GM23248 (cell line): ENCODE measurements at regions not wholly inside any gene's neighbourhood (a gene's known extent, or its start where the extent isn't known, plus 50 kb on each side); places are given as distances from the start of the nearest gene placed in this dataset.
"Not testable (repeated sequence)": the region's sequence is repeated elsewhere in the genome, so short reads cannot be mapped to it uniquely, and the experiment has no call there.

Experiments
- DNase-seq: peaks from one replicate; pipeline ENCODE4 v3.0.0-alpha.2; 2015
- H2AFZ ChIP-seq: fragments of 200-600 bp; sonication (generic); 2 replicates; pipeline ENCODE4 v1.6.1; 2016; ENCODE audit warnings: antibody characterized with exemption
- H3F3A ChIP-seq: fragments of 200-600 bp; sonication (generic); 2 replicates; pipeline ENCODE4 v1.6.1; 2016; ENCODE audit warnings: mild to moderate bottlenecking, antibody characterized with exemption, mixed run types; ENCODE audit not compliant: insufficient read depth
- H3K27ac ChIP-seq: fragments of 200-600 bp; sonication (generic); 2 replicates; pipeline ENCODE4 v1.5.1; 2016; ENCODE audit warnings: mild to moderate bottlenecking
- H3K27me3 ChIP-seq: fragments of 200-600 bp; sonication (generic); replicated peaks from 2 replicates; pipeline ENCODE4 v1.6.1; 2016; ENCODE audit warnings: mild to moderate bottlenecking; ENCODE audit not compliant: insufficient read depth
- H3K36me3 ChIP-seq: fragments of 200-600 bp; sonication (generic); 2 replicates; pipeline ENCODE4 v1.6.1; 2016; ENCODE audit warnings: low read depth, mild to moderate bottlenecking
- H3K4me1 ChIP-seq: fragments of 200-600 bp; sonication (generic); 2 replicates; pipeline ENCODE4 v1.6.1; 2016; ENCODE audit warnings: mild to moderate bottlenecking; ENCODE audit not compliant: insufficient read depth
- H3K4me2 ChIP-seq: fragments of 200-600 bp; sonication (generic); one replicate; pipeline ENCODE4 v1.6.1; 2016; ENCODE audit warnings: mild to moderate bottlenecking; ENCODE audit not compliant: unreplicated experiment
- H3K4me3 ChIP-seq: fragments of 200-600 bp; sonication (generic); 2 replicates; pipeline ENCODE4 v1.5.1; 2016; ENCODE audit warnings: mild to moderate bottlenecking
- H3K79me2 ChIP-seq: fragments of 200-600 bp; sonication (generic); 2 replicates; pipeline ENCODE4 v1.6.1; 2016; ENCODE audit warnings: mild to moderate bottlenecking; ENCODE audit not compliant: insufficient read depth
- H3K9ac ChIP-seq: fragments of 200-600 bp; sonication (generic); 2 replicates; pipeline ENCODE4 v1.6.1; 2016; ENCODE audit warnings: mild to moderate bottlenecking
- H3K9me2 ChIP-seq: fragments of 200-600 bp; sonication (generic); 2 replicates; pipeline ENCODE4 v1.6.1; 2016; ENCODE audit warnings: mixed run types, mild to moderate bottlenecking, moderate library complexity; ENCODE audit not compliant: insufficient read depth
- H3K9me3 ChIP-seq: fragments of 200-600 bp; sonication (generic); one replicate; pipeline ENCODE4 v1.6.1; 2017; ENCODE audit warnings: low read depth
- H4K20me1 ChIP-seq: fragments of 200-600 bp; sonication (generic); 2 replicates; pipeline ENCODE4 v1.6.0; 2016; ENCODE audit not compliant: insufficient read depth
- EZH2 ChIP-seq: fragments of 200-600 bp; sonication (generic); IDR thresholded peaks from 2 replicates; pipeline ENCODE4 v1.6.1; 2018; ENCODE audit warnings: antibody characterized with exemption, mild to moderate bottlenecking; ENCODE audit not compliant: insufficient read depth, poor library complexity, severe bottlenecking
- EZH2phosphoT487 ChIP-seq: fragments of 200-600 bp; sonication (generic); IDR thresholded peaks from 2 replicates; pipeline ENCODE4 v1.6.1; 2018; ENCODE audit warnings: antibody characterized with exemption, moderate library complexity, mild to moderate bottlenecking, low read depth; ENCODE audit not compliant: insufficient read depth
- WGBS, 2 experiments: methylation state at CpG; one replicate each; pipeline ENCODE4 v1.1.6; 2015 to 2017; ENCODE audit warnings: low lambda C conversion rate in 2 of 2, low coverage in 1 of 2; ENCODE audit errors: missing lambda C conversion rate in 2 of 2; 5-methylcytosine and 5-hydroxymethylcytosine counted together
- in situ Hi-C: fragments of 300-500 bp; cut with MboI; formaldehyde crosslinking; loops from 2 replicates; pipeline ENCODE4 v1.15.0; 2020

DNA sequence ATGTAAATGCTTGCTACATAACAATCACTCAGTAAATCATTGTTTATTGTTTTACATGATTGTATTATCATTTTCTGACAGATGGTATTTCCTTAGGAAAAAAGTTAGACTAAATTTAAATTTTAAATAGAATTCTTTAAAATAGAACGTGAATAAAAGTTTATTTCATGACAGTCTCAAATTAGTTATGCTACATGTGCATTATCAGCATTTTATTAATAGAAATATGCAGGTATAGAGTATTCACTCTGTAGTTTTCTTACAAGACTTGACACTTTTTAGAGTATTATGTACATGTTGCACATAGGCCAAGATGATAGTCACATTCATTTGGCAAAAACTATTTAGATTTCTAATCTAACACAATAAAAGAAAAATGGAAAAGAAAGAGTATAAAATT is 213.3 kb upstream of the SPRY1 start:
- Histone ChIP-seq H3K4me1 (no peaks in the 10 kb centered on the region), H3K27me3 (no peaks in the 10 kb centered on the region), H2AFZ (no peak overlapping the region), H3K36me3 (no peaks in the 10 kb centered on the region), H3F3A (no peaks in the 10 kb centered on the region), H3K9me3 (no peaks in the 10 kb centered on the region), H3K4me2 (no peak overlapping the region), H3K9ac (no peak overlapping the region), H3K79me2 (no peaks in the 10 kb centered on the region), H3K4me3 (no peak overlapping the region), H4K20me1 (no peaks in the 10 kb centered on the region), H3K27ac (no peak overlapping the region), H3K9me2 (no peaks in the 10 kb centered on the region)
- in situ Hi-C loops: no loop called here
- TF ChIP-seq EZH2: no peak
- no peak for TF ChIP-seq EZH2phosphoT487
- DNase-seq: no peak
- 53 to 58% methylated on average over 1 of the region's 1 CpG for WGBS, 2 experiments

- H3K4me3 ChIP-seq, H3K4me1 ChIP-seq, DNase-seq, H2AFZ ChIP-seq, H3K4me2 ChIP-seq, H3K9ac ChIP-seq, H3K36me3 ChIP-seq, H3K9me3 ChIP-seq, H3K9me2 ChIP-seq, H3K27ac ChIP-seq, H3K79me2 ChIP-seq, H3K27me3 ChIP-seq, H3F3A ChIP-seq, in situ Hi-C loops, H4K20me1 ChIP-seq: not testable (repeated sequence)
- WGBS, 2 experiments: 96% methylated on average over 2 of the region's 2 CpGs
These were observed 212.8 kb upstream of the SPRY1 start for GRCh38 chr4:123183754-123184153.

DNA sequence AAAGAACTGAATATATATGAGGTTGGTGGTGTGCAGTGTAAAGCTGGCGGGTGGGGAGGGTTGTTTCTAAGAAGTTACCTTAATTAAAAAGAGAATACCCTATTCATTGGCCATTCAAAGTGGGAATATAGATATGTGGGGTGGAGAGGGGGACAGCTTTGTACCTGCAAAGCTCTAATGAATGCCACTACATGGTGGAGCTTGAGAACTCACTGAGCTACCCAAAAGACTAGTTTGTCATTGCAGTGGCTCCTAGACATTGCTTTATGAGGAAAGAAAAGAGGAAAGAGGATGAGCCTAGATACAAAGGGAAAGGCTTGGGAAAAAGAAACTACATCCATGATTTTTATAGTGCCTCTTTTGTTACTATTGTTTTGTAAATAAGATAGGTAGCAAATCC is 209.9 kb upstream of the SPRY1 start:
- no peaks in the 10 kb centered on the region for H4K20me1 ChIP-seq
- H3F3A ChIP-seq: no peaks in the 10 kb centered on the region
- no peak overlapping the region for H3K4me2 ChIP-seq
- no peak overlapping the region for H3K27ac ChIP-seq
- H3K4me1 ChIP-seq: no peaks in the 10 kb centered on the region
- H3K9me3 ChIP-seq: no peaks in the 10 kb centered on the region
- DNase-seq: no peak
- H3K9me2 ChIP-seq: no peaks in the 10 kb centered on the region
- TF ChIP-seq EZH2phosphoT487 (no peak), EZH2 (no peak)
- WGBS, 2 experiments: 96 to 97% methylated on average over 1 of the region's 1 CpG
- in situ Hi-C loops: no loop called here
- no peak overlapping the region for H3K9ac ChIP-seq
- H3K36me3 ChIP-seq: no peaks in the 10 kb centered on the region
- H2AFZ ChIP-seq: no peak overlapping the region
- H3K27me3 ChIP-seq: no peaks in the 10 kb centered on the region
- no peaks in the 10 kb centered on the region for H3K79me2 ChIP-seq
- no peak overlapping the region for H3K4me3 ChIP-seq

DNA sequence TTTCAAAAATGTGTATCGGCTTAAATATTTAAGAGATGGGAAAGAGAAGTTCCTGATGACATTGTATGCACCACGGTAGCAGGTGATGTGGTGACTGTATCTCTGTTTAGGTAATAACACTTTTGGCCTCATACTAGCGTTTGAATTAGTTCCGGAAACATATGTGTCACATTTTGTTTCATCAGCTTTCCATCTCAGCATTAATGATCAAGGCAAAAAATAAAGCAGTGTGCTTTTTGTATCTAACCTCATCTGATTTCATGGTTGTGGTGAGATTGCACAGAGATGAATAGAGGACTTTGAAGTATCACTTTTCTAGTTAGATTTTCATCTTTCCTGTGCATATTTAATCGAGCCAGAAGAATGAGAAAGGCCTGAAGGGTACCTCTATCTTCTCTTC is 206.4 kb upstream of the SPRY1 start:
- WGBS, 2 experiments: 97 to 98% methylated on average over 5 of the region's 5 CpGs
- H3F3A ChIP-seq: no peaks in the 10 kb centered on the region
- H3K27me3 ChIP-seq: no peaks in the 10 kb centered on the region
- no peak overlapping the region for H3K9ac ChIP-seq
- no peaks in the 10 kb centered on the region for H3K9me2 ChIP-seq
- H3K9me3 ChIP-seq: no peaks in the 10 kb centered on the region
- no peaks in the 10 kb centered on the region for H3K36me3 ChIP-seq
- no peaks in the 10 kb centered on the region for H3K79me2 ChIP-seq
- H3K4me3 ChIP-seq: no peak overlapping the region
- H2AFZ ChIP-seq: no peak overlapping the region
- no peak for DNase-seq
- no peak for TF ChIP-seq EZH2
- TF ChIP-seq EZH2phosphoT487: no peak
- no peak overlapping the region for H3K27ac ChIP-seq
- no peaks in the 10 kb centered on the region for H4K20me1 ChIP-seq
- H3K4me1 ChIP-seq: no peaks in the 10 kb centered on the region
- in situ Hi-C loops: no loop called here
- no peak overlapping the region for H3K4me2 ChIP-seq

DNA sequence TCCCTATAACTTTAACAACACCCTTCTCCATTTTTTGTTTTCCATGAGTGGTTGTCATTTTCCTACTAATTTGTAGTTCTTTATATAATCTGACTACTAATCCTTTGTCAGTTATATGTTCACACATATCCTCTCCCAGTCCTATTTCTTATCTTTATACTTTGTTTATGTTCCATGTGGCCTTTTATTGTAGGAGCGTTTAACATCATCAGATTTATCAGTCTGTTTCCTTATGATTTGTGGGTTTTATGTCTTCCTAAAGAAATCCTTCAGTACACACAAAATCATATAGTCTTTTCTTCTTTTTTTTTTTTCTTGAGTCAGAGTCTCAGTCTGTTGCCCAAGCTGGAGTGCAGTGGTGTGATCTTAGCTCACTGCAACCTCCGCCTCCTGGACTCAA is 204.9 kb upstream of the SPRY1 start:
- Histone ChIP-seq H3K27me3 (no peaks in the 10 kb centered on the region), H2AFZ (no peak overlapping the region), H3K4me1 (no peaks in the 10 kb centered on the region), H3F3A (no peaks in the 10 kb centered on the region), H3K79me2 (no peaks in the 10 kb centered on the region), H3K27ac (no peak overlapping the region), H3K4me3 (no peak overlapping the region), H3K4me2 (no peak overlapping the region), H3K9me3 (no peaks in the 10 kb centered on the region), H3K36me3 (no peaks in the 10 kb centered on the region), H3K9ac (no peak overlapping the region), H4K20me1 (no peaks in the 10 kb centered on the region), H3K9me2 (no peaks in the 10 kb centered on the region)
- WGBS, 2 experiments: 74 to 78% methylated on average over 2 of the region's 2 CpGs
- TF ChIP-seq EZH2 (no peak), EZH2phosphoT487 (no peak)
- in situ Hi-C loops: no loop called here
- DNase-seq: no peak
